ENCODE measurements at regions not wholly inside any gene's neighbourhood (a gene's known extent, or its start where the extent isn't known, plus 50 kb on each side); places are given as distances from the start of the nearest gene placed in this dataset.
"Not testable (repeated sequence)": the region's sequence is repeated elsewhere in the genome, so short reads cannot be mapped to it uniquely, and the experiment has no call there.

DNA sequence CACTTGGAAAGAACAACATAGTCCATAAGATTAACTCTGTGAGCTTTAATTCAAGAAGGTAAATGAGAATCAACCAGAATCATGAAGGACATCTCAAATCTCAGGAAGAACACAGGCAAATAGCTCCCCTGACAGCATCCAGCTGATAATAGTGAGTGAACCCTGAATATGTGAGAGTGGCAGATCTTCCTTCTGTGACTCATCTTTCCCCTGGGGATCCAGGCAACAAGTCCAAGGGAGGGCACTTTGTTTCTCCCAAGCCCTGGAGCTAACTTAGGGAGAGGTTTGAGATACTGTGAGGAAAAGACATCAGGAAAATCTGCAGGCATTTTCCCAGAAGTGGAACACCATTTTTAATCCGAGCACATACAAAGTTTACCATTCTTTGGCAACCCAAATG lies 763.9 kb upstream of the MGAT4C start:
- Mint-ChIP-seq H3K4me1 (no peaks in the 10 kb centered on the region), H3K27me3 (no peaks in the 10 kb centered on the region), H3K9me3 (peaks cover 28% of the 10 kb centered on the region), H3K4me3 (no peak overlapping the region), H3K27ac (no peak overlapping the region), H3K36me3 (ENCODE audit: low read depth) (no peaks in the 10 kb centered on the region)
- ATAC-seq (ENCODE audit: low read depth) (no peak), DNase-seq (no peak)
- intact Hi-C loops (cut with micrococcal nuclease): no loop called here
- POLR2A ChIA-PET: no interaction called here
- CTCF ChIA-PET: no interaction called here
- TF ChIP-seq, protein P1, sequence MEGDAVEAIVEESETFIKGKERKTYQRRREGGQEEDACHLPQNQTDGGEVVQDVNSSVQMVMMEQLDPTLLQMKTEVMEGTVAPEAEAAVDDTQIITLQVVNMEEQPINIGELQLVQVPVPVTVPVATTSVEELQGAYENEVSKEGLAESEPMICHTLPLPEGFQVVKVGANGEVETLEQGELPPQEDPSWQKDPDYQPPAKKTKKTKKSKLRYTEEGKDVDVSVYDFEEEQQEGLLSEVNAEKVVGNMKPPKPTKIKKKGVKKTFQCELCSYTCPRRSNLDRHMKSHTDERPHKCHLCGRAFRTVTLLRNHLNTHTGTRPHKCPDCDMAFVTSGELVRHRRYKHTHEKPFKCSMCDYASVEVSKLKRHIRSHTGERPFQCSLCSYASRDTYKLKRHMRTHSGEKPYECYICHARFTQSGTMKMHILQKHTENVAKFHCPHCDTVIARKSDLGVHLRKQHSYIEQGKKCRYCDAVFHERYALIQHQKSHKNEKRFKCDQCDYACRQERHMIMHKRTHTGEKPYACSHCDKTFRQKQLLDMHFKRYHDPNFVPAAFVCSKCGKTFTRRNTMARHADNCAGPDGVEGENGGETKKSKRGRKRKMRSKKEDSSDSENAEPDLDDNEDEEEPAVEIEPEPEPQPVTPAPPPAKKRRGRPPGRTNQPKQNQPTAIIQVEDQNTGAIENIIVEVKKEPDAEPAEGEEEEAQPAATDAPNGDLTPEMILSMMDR (IDR thresholded peaks at IDR 0.05): no peak

DNA sequence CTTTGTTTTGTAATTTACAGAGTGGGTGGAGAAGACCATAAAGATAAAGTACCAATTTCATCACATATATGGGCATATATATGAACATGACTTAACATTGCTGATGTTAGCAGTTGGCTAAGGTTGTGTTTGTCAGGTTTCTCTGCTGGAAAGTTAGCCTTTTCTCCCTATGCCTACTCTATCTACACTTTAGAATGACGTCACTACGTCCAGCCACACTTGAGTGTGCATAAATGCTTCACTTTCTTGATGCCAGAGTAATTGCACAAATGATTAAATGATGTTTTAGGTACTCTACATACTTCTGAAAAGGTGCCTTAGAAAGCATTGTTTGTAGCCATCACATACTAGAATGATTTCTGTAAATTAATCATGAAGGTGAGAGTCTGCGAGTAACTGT lies 759.2 kb upstream of the MGAT4C start:
- no peaks in the 10 kb centered on the region for H3K4me1 Mint-ChIP-seq
- intact Hi-C loops (cut with micrococcal nuclease): no loop called here
- peaks cover 25% of the 10 kb centered on the region for H3K9me3 Mint-ChIP-seq
- TF ChIP-seq, protein P1 (IDR thresholded peaks at IDR 0.05): no peak
- POLR2A ChIA-PET: no interaction called here
- no peaks in the 10 kb centered on the region for H3K27me3 Mint-ChIP-seq
- H3K36me3 Mint-ChIP-seq (ENCODE audit: low read depth): no peaks in the 10 kb centered on the region
- no peak for ATAC-seq (ENCODE audit: low read depth)
- no peak overlapping the region for H3K27ac Mint-ChIP-seq
- H3K4me3 Mint-ChIP-seq: no peak overlapping the region
- CTCF ChIA-PET: no interaction called here
- no peak for DNase-seq

DNA sequence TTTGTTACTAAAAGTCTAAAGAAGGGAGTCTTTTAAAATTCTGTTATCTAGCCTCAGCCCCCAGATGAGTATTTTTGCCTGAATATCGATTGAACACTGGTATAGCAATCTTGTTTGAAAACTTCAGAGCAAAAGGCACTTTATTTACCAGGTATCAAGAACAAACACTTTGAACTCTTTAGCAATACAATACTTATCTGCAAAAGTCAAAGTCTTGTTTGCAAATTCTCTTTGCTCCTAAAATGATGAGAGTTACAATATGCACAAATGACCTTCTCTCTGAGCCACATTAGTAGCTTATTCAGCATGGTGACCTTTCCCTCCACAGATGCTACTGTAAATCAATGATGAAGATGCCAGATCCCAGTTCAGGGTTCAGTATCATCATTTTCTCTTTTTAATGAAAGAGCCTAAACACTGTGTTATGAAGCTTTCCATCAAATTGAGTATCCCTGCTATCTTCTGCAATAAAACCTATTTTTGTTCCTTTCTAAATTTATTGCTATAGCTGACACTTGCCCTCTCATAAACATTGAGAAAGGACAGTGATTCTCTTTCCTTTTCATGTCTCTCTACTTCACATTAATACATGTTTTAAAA lies 752.7 kb upstream of the MGAT4C start:
- Mint-ChIP-seq H3K27ac (no peak overlapping the region), H3K9me3 (peaks cover 7% of the 10 kb centered on the region), H3K27me3 (no peaks in the 10 kb centered on the region), H3K4me1 (no peaks in the 10 kb centered on the region), H3K36me3 (ENCODE audit: low read depth) (no peaks in the 10 kb centered on the region), H3K4me3 (no peak overlapping the region)
- ATAC-seq (ENCODE audit: low read depth) (no peak), DNase-seq (no peak)
- ChIA-PET POLR2A (no interaction called here), CTCF (no interaction called here)
- intact Hi-C loops (cut with micrococcal nuclease): no loop called here
- TF ChIP-seq, protein P1 (IDR thresholded peaks at IDR 0.05): no peak

DNA sequence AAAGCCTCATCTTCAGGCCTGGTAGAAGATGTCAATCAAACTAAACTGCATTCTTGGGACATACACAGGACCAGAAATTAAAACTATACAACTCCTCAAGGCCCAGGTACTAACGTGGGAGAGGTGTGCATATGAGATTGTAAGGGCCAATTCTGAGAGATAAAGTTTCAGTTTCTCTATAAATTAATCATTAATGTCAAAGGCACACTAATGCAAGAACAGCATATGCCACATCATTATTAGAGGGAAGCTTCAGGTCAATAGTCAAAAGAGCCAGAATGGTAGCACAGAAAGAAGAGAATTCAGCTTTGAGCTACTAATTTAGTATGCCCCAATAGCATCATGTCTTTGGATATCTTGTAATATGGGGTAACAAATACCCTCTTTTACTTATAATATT lies 744.9 kb upstream of the MGAT4C start:
- Mint-ChIP-seq H3K27me3 (no peaks in the 10 kb centered on the region), H3K36me3 (ENCODE audit: low read depth) (no peaks in the 10 kb centered on the region), H3K4me1 (no peaks in the 10 kb centered on the region), H3K4me3 (no peak overlapping the region), H3K9me3 (peaks cover 14% of the 10 kb centered on the region), H3K27ac (no peak overlapping the region)
- CTCF ChIA-PET: no interaction called here
- POLR2A ChIA-PET: no interaction called here
- intact Hi-C loops (cut with micrococcal nuclease): no loop called here
- DNase-seq (no peak), ATAC-seq (ENCODE audit: low read depth) (no peak)
- TF ChIP-seq, protein P1 (IDR thresholded peaks at IDR 0.05): no peak

DNA sequence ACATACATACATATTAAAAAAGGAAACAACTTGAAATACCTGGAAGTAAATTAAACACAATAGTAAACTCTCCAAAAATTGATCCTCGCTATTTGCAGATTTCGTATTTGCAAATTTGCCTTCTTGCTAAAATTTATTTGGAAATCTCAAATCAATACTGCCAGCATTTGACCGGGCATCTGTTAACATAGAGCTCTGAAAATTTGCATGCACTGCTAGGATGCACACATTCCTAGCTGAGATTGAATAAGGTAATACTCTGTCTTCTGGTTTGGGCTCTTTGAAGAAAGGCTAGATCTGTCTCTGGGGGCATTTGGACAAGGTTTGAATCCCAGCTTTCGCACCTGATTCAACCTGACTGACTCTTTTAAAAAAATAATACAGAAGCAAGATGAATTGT lies 729.1 kb upstream of the MGAT4C start:
- no peaks in the 10 kb centered on the region for H3K27me3 Mint-ChIP-seq
- no peaks in the 10 kb centered on the region for H3K36me3 Mint-ChIP-seq (ENCODE audit: low read depth)
- H3K27ac Mint-ChIP-seq: no peak overlapping the region
- no peak overlapping the region for H3K4me3 Mint-ChIP-seq
- ATAC-seq (ENCODE audit: low read depth) (no peak), DNase-seq (no peak)
- TF ChIP-seq, protein P1 (IDR thresholded peaks at IDR 0.05): no peak
- ChIA-PET CTCF (no interaction called here), POLR2A (no interaction called here)
- peaks cover under 1% of the 10 kb centered on the region for H3K9me3 Mint-ChIP-seq
- intact Hi-C loops (cut with micrococcal nuclease): no loop called here
- H3K4me1 Mint-ChIP-seq: no peaks in the 10 kb centered on the region

DNA sequence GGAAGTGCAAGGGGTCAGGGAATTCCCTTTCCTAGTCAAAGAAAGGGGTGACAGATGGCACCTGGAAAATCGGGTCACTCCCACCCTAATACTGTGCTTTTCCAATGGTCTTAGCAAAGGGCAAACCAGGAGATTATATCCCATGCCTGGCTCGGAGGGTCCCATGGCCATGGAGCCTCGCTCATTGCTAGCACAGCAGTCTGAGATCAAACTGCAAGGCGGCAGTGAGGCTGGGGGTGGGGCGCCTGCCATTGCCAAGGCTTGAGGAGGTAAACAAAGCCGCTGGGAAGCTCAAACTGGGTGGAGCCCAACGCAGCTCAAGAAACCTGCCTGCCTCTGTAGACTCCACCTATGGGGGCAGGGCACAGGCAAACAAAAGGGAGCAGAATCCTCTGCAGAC lies 714.4 kb upstream of the MGAT4C start:
- H3K4me1 Mint-ChIP-seq; H3K36me3 Mint-ChIP-seq (ENCODE audit: low read depth); H3K27me3 Mint-ChIP-seq; ATAC-seq (ENCODE audit: low read depth); H3K4me3 Mint-ChIP-seq; POLR2A ChIA-PET; H3K9me3 Mint-ChIP-seq; intact Hi-C loops (cut with micrococcal nuclease); H3K27ac Mint-ChIP-seq; DNase-seq; CTCF ChIA-PET: not testable (repeated sequence)
